SU-DHL-6 (cell line): ENCODE measurements at regions not wholly inside any gene's neighbourhood (a gene's known extent, or its start where the extent isn't known, plus 50 kb on each side); places are given as distances from the start of the nearest gene placed in this dataset.

Experiments
- H2AFZ ChIP-seq: fragments of 200-600 bp; sonication (generic); 2 replicates; pipeline ENCODE4 v1.6.1; 2014; ENCODE audit warnings: low read depth, mild to moderate bottlenecking, moderate library complexity, mixed read lengths, antibody characterized with exemption, low read length; ENCODE audit not compliant: severe bottlenecking
- H3F3A ChIP-seq: fragments of 200-600 bp; shearing (Covaris generic); 2 replicates; pipeline ENCODE4 v1.6.0; 2016; ENCODE audit warnings: antibody characterized with exemption, mild to moderate bottlenecking; ENCODE audit not compliant: insufficient read depth
- H3K27ac ChIP-seq: fragments of 200-600 bp; sonication (generic); 2 replicates; pipeline ENCODE4 v1.5.1; 2016; ENCODE audit warnings: low read depth, mild to moderate bottlenecking, low read length, moderate library complexity, mixed read lengths
- H3K27me3 ChIP-seq: fragments of 200-600 bp; sonication (generic), shearing (Covaris generic); 2 replicates; pipeline ENCODE4 v1.6.0; 2014; ENCODE audit warnings: mild to moderate bottlenecking, low read length
- H3K36me3 ChIP-seq: fragments of 200-600 bp; sonication (generic); 2 replicates; pipeline ENCODE4 v1.6.1; 2014; ENCODE audit warnings: mild to moderate bottlenecking, low read length, mixed read lengths
- H3K4me2 ChIP-seq: fragments of 300-600, 200-600 bp; shearing (Covaris generic), sonication (generic); 2 replicates; pipeline ENCODE4 v1.6.0; 2014; ENCODE audit warnings: low read length, low read depth, mild to moderate bottlenecking; ENCODE audit not compliant: poor library complexity, severe bottlenecking
- H3K4me3 ChIP-seq: fragments of 200-600 bp; sonication (generic); 2 replicates; pipeline ENCODE4 v1.5.1; 2014; ENCODE audit warnings: antibody characterized with exemption, low read length, mild to moderate bottlenecking, mixed read lengths; ENCODE audit not compliant: insufficient read depth, poor library complexity, severe bottlenecking
- H3K79me2 ChIP-seq: fragments of 200-600 bp; sonication (generic); 2 replicates; pipeline ENCODE4 v1.6.1; 2014; ENCODE audit warnings: mild to moderate bottlenecking, low read length, moderate library complexity; ENCODE audit not compliant: insufficient read depth
- H3K9ac ChIP-seq: fragments of 200-600 bp; sonication (generic); 2 replicates; pipeline ENCODE4 v1.7.0; 2014; ENCODE audit warnings: mild to moderate bottlenecking, low read length
- H3K9me2 ChIP-seq: fragments of 200-600 bp; sonication (generic); replicated peaks from 2 replicates; pipeline ENCODE4 v1.6.1; 2014; ENCODE audit warnings: low read length; ENCODE audit not compliant: insufficient read depth
- H3K9me3 ChIP-seq: fragments of 200-600 bp; sonication (generic); 2 replicates; pipeline ENCODE4 v1.6.1; 2014; ENCODE audit warnings: low read length, mixed read lengths; ENCODE audit not compliant: insufficient read depth
- H4K20me1 ChIP-seq: fragments of 200-600 bp; sonication (generic); 2 replicates; pipeline ENCODE4 v1.6.1; 2014; ENCODE audit warnings: low read depth, mild to moderate bottlenecking, antibody characterized with exemption, low read length, moderate library complexity, mixed read lengths
- CTCF ChIP-seq: fragments of 200-600 bp; sonication (generic); IDR thresholded peaks from one replicate; pipeline ENCODE4 v1.5.1; 2017; ENCODE audit warnings: antibody characterized with exemption, mild to moderate bottlenecking, low read length, moderate library complexity; ENCODE audit not compliant: insufficient read depth, poor library complexity, severe bottlenecking
- EZH2phosphoT487 ChIP-seq: fragments of 200-600 bp; sonication (generic), shearing (Covaris generic); conservative IDR thresholded peaks from 2 replicates; pipeline ENCODE4 v1.6.1; 2018; ENCODE audit warnings: mild to moderate bottlenecking, antibody characterized with exemption, low read length, moderate library complexity, mixed read lengths

- Histone ChIP-seq H3K4me3 (no peak overlapping the region), H3K9ac (no peak overlapping the region), H3K36me3 (no peaks in the 10 kb centered on the region), H3F3A (no peaks in the 10 kb centered on the region), H3K27me3 (no peaks in the 10 kb centered on the region), H3K27ac (no peak overlapping the region), H3K9me3 (no peaks in the 10 kb centered on the region), H3K4me2 (no peak overlapping the region), H4K20me1 (no peaks in the 10 kb centered on the region), H2AFZ (no peak overlapping the region), H3K79me2 (no peaks in the 10 kb centered on the region), H3K9me2 (no peaks in the 10 kb centered on the region)
- no peak for TF ChIP-seq CTCF
- TF ChIP-seq EZH2phosphoT487, result no peak
These were observed 674.7 kb upstream of the KIF2B start for GRCh38 chr17:53148058-53148457.

- no peaks in the 10 kb centered on the region for H3F3A ChIP-seq
- no peaks in the 10 kb centered on the region for H3K79me2 ChIP-seq
- H3K27ac ChIP-seq, result no peak overlapping the region
- no peaks in the 10 kb centered on the region for H3K9me3 ChIP-seq
- H3K27me3 ChIP-seq, result no peaks in the 10 kb centered on the region
- TF ChIP-seq EZH2phosphoT487 (no peak), CTCF (no peak)
- no peaks in the 10 kb centered on the region for H3K9me2 ChIP-seq
- H2AFZ ChIP-seq, result no peak overlapping the region
- H3K36me3 ChIP-seq, result no peaks in the 10 kb centered on the region
- H3K4me2 ChIP-seq, result no peak overlapping the region
- H3K4me3 ChIP-seq, result no peak overlapping the region
- no peaks in the 10 kb centered on the region for H4K20me1 ChIP-seq
- H3K9ac ChIP-seq, result no peak overlapping the region
These were observed 679.8 kb upstream of the KIF2B start for GRCh38 chr17:53142890-53143289.

GRCh38 chr17:53141731-53142130 is 681.0 kb upstream of the KIF2B start:
- no peak overlapping the region for H3K4me3 ChIP-seq
- no peaks in the 10 kb centered on the region for H3K36me3 ChIP-seq
- no peaks in the 10 kb centered on the region for H3F3A ChIP-seq
- no peak overlapping the region for H2AFZ ChIP-seq
- H4K20me1 ChIP-seq, result no peaks in the 10 kb centered on the region
- H3K4me2 ChIP-seq, result no peak overlapping the region
- H3K9ac ChIP-seq, result no peak overlapping the region
- H3K79me2 ChIP-seq, result no peaks in the 10 kb centered on the region
- no peaks in the 10 kb centered on the region for H3K27me3 ChIP-seq
- H3K27ac ChIP-seq, result no peak overlapping the region
- H3K9me3 ChIP-seq, result no peaks in the 10 kb centered on the region
- no peaks in the 10 kb centered on the region for H3K9me2 ChIP-seq
- TF ChIP-seq EZH2phosphoT487 (no peak), CTCF (no peak)

- no peaks in the 10 kb centered on the region for H3K79me2 ChIP-seq
- no peaks in the 10 kb centered on the region for H3F3A ChIP-seq
- H3K9me2 ChIP-seq, result no peaks in the 10 kb centered on the region
- H2AFZ ChIP-seq, result no peak overlapping the region
- no peaks in the 10 kb centered on the region for H3K36me3 ChIP-seq
- H3K9me3 ChIP-seq, result no peaks in the 10 kb centered on the region
- no peak overlapping the region for H3K9ac ChIP-seq
- no peak for TF ChIP-seq EZH2phosphoT487
- no peak for TF ChIP-seq CTCF
- no peak overlapping the region for H3K4me2 ChIP-seq
- H3K4me3 ChIP-seq, result no peak overlapping the region
- H4K20me1 ChIP-seq, result no peaks in the 10 kb centered on the region
- H3K27ac ChIP-seq, result no peak overlapping the region
- no peaks in the 10 kb centered on the region for H3K27me3 ChIP-seq
These were observed 681.4 kb upstream of the KIF2B start for GRCh38 chr17:53141280-53141679.
